22Rv1 (cell line): ENCODE measurements at regions not wholly inside any gene's neighbourhood (a gene's known extent, or its start where the extent isn't known, plus 50 kb on each side); places are given as distances from the start of the nearest gene placed in this dataset.

Source experiments
- H3K27ac ChIP-seq: fragments of 450-650 bp; 2 replicates; pipeline ENCODE4 v1.5.1; 2017
- ZFX ChIP-seq: fragments of 450-650 bp; IDR thresholded peaks from 2 replicates; pipeline ENCODE4 v1.6.1; 2017; ENCODE audit warnings: antibody characterized with exemption, borderline replicate concordance
- TF ChIP-seq, protein P1 (sequence below): fragments of 450-650 bp; IDR thresholded peaks from 2 replicates; pipeline ENCODE4 v1.5.1; 2017; ENCODE audit warnings: mild to moderate bottlenecking

DNA sequence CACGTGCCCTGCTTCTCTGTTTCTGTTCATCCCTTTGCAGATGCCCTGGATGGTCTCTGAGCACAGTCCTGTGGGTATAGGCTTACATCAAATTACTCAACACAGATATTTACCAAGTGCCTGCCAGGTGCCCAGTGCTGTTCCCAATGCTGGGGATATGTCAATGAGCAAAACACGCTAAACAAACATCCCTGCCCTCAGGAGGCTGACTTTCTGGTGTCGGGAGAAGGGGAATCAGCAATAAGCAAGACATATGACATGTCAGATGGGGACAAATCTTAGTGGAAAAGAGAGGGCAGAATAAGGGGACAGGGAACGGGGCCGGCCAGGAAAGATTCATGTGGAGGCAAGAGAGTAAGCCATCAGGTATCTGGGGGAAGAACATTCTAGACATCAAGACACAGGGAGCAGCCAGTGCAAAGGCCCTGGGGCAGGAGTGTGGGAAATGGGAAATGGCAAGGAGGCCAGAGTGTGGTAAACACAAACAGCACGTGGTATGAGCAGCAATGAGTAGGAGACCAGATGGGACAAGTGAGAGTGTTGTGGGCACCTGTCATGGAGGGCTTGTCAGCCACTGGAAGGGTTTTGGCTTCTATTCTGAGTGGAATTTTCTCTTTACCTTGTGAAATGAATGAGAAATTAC, 160.2 kb upstream of the KAZN start:
- TF ChIP-seq, protein P1, sequence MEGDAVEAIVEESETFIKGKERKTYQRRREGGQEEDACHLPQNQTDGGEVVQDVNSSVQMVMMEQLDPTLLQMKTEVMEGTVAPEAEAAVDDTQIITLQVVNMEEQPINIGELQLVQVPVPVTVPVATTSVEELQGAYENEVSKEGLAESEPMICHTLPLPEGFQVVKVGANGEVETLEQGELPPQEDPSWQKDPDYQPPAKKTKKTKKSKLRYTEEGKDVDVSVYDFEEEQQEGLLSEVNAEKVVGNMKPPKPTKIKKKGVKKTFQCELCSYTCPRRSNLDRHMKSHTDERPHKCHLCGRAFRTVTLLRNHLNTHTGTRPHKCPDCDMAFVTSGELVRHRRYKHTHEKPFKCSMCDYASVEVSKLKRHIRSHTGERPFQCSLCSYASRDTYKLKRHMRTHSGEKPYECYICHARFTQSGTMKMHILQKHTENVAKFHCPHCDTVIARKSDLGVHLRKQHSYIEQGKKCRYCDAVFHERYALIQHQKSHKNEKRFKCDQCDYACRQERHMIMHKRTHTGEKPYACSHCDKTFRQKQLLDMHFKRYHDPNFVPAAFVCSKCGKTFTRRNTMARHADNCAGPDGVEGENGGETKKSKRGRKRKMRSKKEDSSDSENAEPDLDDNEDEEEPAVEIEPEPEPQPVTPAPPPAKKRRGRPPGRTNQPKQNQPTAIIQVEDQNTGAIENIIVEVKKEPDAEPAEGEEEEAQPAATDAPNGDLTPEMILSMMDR, result no peak
- TF ChIP-seq ZFX, result no peak
- H3K27ac ChIP-seq, result no peak overlapping the region

DNA sequence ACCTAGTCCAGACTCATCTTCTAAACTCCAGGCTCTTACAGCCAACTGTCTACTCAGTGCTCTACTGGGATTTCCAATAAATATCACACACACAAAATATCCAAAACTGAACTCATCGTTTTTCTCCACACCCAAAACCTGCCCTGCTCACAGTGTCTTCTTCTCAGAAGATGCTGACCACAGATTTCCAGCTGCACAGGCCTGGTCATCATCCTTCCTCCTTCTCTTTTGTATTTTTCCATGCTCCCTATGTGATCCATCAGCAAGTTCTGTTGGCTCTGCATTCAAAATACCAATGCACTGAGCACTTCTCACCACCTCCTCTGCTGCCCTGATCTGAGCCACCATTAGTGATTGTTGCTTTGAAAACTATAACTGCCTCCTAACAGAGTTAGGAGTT, 159.5 kb upstream of the KAZN start:
- no peak overlapping the region for H3K27ac ChIP-seq
- no peak for TF ChIP-seq ZFX
- TF ChIP-seq, protein P1, result no peak

DNA sequence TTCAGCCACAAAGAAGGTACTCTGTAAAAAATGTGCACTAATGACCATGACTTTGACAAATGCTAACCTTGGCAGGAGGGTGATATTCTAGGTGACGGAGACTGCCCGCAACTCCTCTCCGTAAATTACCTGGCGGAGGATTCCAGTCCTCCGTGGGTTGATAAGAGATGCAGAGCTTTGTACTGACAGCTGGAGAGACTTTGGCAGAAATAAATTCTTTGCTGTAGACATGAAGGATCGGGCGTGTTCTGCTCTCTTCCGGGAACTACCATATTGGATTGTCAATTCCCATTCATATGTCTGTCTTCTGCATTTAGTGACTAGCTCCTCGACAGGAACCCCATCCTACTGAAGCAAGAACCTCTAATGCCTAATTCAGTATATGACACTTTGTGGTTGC, 158.3 kb upstream of the KAZN start:
- TF ChIP-seq ZFX, result no peak
- TF ChIP-seq, protein P1, result no peak
- no peak overlapping the region for H3K27ac ChIP-seq

DNA sequence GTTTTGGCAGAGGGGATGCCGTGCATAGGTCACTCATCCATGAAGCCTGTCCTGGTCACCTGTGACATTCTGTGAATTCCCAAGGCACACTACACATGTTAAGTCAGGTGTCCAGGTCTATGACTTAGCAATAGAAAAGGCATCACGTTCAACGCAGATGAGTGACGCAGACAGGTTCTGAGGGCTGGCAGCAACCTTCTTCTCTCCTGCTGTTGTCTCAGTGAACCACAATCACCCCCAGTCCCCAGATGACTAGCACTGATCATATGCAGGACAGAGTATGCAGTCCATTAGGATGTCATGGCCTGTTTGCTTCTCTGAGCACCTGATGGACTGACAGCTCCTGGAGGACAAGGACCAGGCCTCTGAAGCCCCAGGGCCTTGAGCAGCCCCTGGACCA, 157.8 kb upstream of the KAZN start:
- no peak for TF ChIP-seq ZFX
- TF ChIP-seq, protein P1, result no peak

DNA sequence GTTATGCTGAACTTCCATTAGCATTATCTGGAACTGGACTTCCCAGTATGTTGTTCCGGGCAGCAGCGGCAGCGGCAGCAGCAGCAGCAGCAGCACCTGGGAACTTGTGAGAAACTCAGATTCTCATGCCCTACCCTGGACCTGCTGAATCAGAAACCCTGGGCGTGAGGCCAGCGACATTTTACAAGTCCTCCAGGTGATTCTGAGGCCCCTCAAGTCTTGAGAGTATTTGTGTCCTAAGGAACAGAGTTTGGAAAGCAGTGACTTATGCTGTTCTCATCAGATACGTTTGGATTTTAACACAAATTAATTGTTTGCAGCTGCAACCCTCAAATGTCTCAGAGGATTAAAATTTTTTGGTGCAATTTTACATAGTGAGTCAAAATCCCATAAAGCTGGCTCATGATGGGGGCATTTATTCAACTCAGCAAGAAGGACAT, 157.2 kb upstream of the KAZN start:
- no peak overlapping the region for H3K27ac ChIP-seq
- TF ChIP-seq, protein P1, result no peak
- TF ChIP-seq ZFX, result no peak

More for the DNA sequence above, 157.8 kb upstream of the KAZN start:
- no peak overlapping the region for H3K27ac ChIP-seq

DNA sequence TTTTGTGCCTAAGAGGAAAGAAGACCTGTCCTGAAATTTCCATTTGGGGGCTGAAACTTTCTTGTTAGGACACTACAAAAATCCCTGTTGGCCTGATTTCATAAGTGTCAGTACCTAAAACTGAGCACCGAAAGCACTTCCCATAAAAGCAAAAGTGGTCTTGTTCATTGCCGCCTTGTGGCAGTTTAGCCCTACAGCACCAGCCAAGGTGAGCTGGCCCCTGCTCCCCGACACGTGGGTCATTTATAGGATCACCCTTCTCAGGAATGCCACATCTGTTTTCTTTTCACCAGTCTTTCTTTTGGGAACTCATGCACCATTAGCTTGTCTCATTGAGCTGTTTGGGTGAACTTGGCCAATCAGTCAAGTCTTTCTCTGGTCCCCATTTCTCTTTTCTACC, 155.8 kb upstream of the KAZN start:
- H3K27ac ChIP-seq, result no peak overlapping the region
- TF ChIP-seq, protein P1, result no peak
- TF ChIP-seq ZFX, result no peak

DNA sequence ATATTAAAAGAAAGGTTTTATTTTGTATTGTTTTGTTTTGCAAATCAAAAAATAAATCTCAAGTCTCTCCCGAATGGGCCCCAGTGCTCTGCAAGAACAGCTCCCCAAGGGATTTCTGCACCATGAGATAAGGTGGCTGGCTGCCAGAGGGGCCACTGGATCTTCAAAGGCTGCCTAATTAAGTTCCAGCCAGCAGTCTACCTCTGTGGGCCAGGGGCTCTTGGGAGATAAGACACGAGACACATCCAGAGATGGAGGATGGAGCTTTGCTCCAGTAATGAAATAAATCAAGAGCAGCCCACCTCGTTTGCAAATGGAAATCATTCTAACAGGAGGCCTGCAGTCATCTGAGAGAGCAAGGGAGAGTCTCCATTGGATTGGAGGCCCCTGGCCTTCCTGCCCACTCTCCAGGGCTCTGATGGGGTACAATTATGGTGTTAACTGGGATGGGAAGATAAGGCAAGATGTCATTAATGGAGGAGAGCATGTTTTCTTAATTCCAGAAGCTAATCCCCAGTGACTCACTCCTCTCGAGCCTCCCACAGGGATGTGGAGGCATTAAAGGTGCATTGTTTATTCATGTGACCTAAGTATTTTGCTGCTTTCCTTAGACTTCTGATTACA, 155.2 kb upstream of the KAZN start:
- no peak overlapping the region for H3K27ac ChIP-seq
- no peak for TF ChIP-seq ZFX
- TF ChIP-seq, protein P1, result no peak
